WI38 (cell line): ENCODE measurements at regions not wholly inside any gene's neighbourhood (a gene's known extent, or its start where the extent isn't known, plus 50 kb on each side); places are given as distances from the start of the nearest gene placed in this dataset.

Experiments
- H3K4me3 ChIP-seq: 2 replicates; pipeline ENCODE4 v1.5.1; 2011; ENCODE audit warnings: low read depth, mild to moderate bottlenecking, control low read depth, low read length
- TF ChIP-seq, protein P1 (sequence below): IDR thresholded peaks from 2 replicates; pipeline ENCODE4 v1.5.1; 2012; ENCODE audit warnings: low read depth, mild to moderate bottlenecking, control low read depth, low read length

- TF ChIP-seq, protein P1, sequence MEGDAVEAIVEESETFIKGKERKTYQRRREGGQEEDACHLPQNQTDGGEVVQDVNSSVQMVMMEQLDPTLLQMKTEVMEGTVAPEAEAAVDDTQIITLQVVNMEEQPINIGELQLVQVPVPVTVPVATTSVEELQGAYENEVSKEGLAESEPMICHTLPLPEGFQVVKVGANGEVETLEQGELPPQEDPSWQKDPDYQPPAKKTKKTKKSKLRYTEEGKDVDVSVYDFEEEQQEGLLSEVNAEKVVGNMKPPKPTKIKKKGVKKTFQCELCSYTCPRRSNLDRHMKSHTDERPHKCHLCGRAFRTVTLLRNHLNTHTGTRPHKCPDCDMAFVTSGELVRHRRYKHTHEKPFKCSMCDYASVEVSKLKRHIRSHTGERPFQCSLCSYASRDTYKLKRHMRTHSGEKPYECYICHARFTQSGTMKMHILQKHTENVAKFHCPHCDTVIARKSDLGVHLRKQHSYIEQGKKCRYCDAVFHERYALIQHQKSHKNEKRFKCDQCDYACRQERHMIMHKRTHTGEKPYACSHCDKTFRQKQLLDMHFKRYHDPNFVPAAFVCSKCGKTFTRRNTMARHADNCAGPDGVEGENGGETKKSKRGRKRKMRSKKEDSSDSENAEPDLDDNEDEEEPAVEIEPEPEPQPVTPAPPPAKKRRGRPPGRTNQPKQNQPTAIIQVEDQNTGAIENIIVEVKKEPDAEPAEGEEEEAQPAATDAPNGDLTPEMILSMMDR = no peak
- no peak overlapping the region for H3K4me3 ChIP-seq
Measured at GRCh38 chr7:156472267-156472666, 168.3 kb upstream of the RNF32 start.

GRCh38 chr7:156470399-156471320, 169.9 kb upstream of the RNF32 start:
- TF ChIP-seq, protein P1 = no peak
- H3K4me3 ChIP-seq = no peak overlapping the region

- H3K4me3 ChIP-seq = no peak overlapping the region
- TF ChIP-seq, protein P1 = no peak
Measured at GRCh38 chr7:156466955-156467625, 173.5 kb upstream of the RNF32 start.

DNA sequence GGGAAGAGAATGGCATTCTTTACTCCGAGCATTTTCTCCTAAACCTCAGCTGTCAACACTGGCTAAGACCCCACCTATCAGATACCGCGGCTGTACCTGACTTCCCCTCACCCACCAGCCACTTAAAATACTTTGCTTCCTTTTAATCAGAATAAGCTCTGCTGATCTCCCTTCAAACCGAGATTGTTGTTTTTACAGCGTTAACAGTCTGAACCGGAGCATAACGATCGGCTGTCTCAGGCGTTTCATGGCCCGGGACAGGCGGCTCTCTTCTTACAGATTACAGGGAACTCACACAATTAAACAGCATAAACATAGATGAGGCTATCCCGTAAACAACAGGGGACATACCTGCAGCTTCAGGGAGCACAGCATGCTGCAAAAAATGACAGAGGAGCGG, 174.3 kb upstream of the RNF32 start:
- no peak overlapping the region for H3K4me3 ChIP-seq
- TF ChIP-seq, protein P1 = no peak

- H3K4me3 ChIP-seq = no peak overlapping the region
- TF ChIP-seq, protein P1 = no peak
Measured at GRCh38 chr7:156465186-156465585, 175.4 kb upstream of the RNF32 start.

DNA sequence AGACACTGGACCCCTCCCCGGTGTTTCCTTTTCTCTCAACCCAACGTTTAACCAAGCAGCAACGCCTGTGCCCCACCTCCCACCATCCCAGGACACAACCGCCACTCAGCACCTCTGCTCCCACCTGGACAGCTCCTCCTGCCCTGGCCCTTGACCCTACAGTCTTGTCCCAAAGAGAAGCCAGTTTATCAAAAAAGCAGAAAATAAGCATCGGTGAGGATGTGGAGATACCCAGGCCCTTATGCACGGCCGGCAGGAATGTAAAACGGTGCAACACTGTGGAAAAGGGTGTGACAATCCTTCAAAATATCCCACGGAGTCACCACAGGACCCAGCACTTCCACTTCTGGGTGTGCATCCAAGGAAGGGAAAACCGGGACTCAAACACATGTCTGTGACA, 176.2 kb upstream of the RNF32 start:
- no peak overlapping the region for H3K4me3 ChIP-seq
- TF ChIP-seq, protein P1 = no peak

- no peak overlapping the region for H3K4me3 ChIP-seq
- TF ChIP-seq, protein P1 = no peak
Measured at GRCh38 chr7:156463280-156463679, 177.3 kb upstream of the RNF32 start.
